Activated CD4-positive, alpha-beta T cell treated with anti-CD3 and anti-CD28 coated beads, Interleukin-10, Interleukin-2, amounts not matched to agents 100 ng/mL and 50 ng/mL, durations not matched to agents 16 hours and 8 hours (primary cell): ENCODE measurements at regions not wholly inside any gene's neighbourhood (a gene's known extent, or its start where the extent isn't known, plus 50 kb on each side); places are given as distances from the start of the nearest gene placed in this dataset.

ENCODE experiments used
- DNase-seq: peaks from one replicate; pipeline ENCODE4 v3.0.0-alpha.2; 2020

DNA sequence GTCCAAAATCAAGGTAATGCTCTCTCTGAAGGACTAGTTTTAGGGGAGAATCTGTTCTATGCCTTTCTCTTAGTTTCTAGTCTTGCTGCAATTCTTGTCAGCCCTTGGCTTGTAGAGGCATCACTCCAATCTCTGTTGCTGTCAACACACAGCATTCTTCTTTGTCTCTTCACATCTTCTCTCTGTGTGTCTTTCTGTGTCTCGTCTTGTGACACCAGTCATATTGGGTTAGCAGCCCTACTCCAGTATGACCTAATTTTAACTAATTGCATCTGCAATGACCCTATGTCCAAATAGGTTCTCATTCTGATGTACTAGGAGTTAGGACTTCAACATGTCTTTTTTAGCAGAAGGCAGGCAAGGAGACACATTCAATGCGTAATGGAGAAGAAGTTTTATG lies 1110.6 kb downstream of the DTWD2 start:
- no peak for DNase-seq

- DNase-seq, result no peak
These were observed 1115.5 kb downstream of the DTWD2 start for GRCh38 chr5:117872798-117873368.

- no peak for DNase-seq
These were observed 1118.8 kb downstream of the DTWD2 start for GRCh38 chr5:117869596-117869995.

GRCh38 chr5:117863586-117864296 lies 1124.6 kb downstream of the DTWD2 start:
- no peak for DNase-seq

GRCh38 chr5:117860550-117860949 lies 1127.8 kb downstream of the DTWD2 start:
- DNase-seq, result no peak

GRCh38 chr5:117859176-117859575 lies 1129.2 kb downstream of the DTWD2 start:
- DNase-seq, result no peak

DNA sequence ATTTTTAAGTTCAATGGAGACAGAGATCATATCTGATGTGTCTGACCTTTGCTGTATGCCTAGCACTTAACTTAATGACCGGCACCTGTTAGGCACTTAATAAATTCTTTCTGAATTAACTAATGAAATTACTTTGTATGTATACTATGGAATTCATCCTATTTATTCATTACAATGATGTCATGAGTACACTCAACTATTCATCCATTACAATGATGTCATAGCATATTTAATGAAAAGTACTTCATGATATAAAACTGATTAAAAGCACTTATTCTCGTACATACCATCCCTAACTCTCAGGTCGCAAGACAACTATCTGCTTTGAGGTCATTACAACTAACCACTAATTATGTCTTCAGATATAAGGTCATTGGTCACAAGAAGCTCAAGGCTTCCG lies 1131.6 kb downstream of the DTWD2 start:
- DNase-seq, result no peak

GRCh38 chr5:117837786-117838185 lies 1150.6 kb downstream of the DTWD2 start:
- DNase-seq, result no peak

DNA sequence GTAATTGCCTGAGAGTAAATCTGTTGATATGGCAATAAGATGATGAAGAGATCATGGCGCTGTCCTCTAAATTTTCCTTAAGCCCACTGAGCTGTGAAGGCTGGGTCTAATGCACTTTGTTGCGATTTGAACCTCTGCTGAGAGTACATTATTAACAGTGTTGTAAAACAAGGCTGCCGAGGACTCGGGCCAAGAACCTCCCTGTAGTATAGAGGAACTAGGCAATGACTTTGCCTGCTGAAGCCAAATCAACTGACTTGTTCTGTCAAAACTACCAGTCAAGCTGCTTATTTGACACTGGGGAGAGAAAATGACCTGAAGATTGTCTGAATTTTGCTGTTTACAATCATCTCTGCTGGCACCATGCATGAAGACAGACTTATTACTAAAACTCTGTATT lies 1154.7 kb downstream of the DTWD2 start:
- DNase-seq, result no peak

GRCh38 chr5:117829646-117830045 lies 1158.7 kb downstream of the DTWD2 start:
- DNase-seq, result no peak

- no peak for DNase-seq
These were observed 1174.5 kb downstream of the DTWD2 start for GRCh38 chr5:117813850-117814249.

- no peak for DNase-seq
These were observed 1175.5 kb downstream of the DTWD2 start for GRCh38 chr5:117812861-117813260.

- no peak for DNase-seq
These were observed 1179.1 kb downstream of the DTWD2 start for GRCh38 chr5:117809251-117809650.

DNA sequence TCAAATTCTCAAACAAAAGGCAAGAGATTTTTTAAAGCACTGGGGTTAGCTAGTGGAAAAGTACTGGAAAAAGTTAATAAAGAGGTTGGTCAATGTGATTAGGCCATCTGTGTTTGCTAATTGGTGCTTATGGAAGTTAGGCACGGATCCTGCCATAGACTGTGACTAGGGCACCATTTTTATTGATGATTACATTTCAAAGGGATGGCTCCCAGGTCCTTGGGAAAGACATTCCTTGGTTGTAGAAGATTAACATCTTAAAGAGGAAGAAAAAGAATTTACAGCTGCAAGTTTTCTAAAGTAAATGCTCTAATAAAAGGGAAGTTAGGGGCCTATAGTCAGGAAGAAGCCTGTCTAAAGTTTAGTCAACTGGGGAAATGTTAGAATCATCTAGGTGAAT lies 1183.3 kb downstream of the DTWD2 start:
- no peak for DNase-seq

- no peak for DNase-seq
These were observed 1184.8 kb downstream of the DTWD2 start for GRCh38 chr5:117803533-117803932.

- DNase-seq, result no peak
These were observed 1186.8 kb downstream of the DTWD2 start for GRCh38 chr5:117801583-117801982.

- DNase-seq, result no peak
These were observed 1188.1 kb downstream of the DTWD2 start for GRCh38 chr5:117800261-117800660.

DNA sequence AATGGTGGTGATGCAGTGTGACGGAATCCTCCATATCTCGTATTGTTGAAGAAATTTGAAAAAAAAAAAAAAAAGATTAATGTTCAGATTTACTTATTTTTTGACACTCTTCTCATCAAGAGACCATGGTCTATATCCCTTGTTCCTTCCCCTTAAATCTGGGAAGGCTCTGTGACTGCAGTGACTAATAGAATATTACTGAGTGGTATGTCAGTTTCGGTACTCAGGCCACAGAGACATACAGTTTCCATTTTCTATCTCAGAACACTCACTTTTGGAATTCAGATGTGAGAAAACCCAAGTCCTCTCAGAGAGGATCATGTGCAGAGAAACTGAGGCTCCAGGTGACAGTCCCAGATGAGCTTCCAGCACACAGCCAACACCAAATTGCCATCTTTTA lies 1193.5 kb downstream of the DTWD2 start:
- DNase-seq, result no peak

- no peak for DNase-seq
These were observed 1194.4 kb downstream of the DTWD2 start for GRCh38 chr5:117793963-117794362.

DNA sequence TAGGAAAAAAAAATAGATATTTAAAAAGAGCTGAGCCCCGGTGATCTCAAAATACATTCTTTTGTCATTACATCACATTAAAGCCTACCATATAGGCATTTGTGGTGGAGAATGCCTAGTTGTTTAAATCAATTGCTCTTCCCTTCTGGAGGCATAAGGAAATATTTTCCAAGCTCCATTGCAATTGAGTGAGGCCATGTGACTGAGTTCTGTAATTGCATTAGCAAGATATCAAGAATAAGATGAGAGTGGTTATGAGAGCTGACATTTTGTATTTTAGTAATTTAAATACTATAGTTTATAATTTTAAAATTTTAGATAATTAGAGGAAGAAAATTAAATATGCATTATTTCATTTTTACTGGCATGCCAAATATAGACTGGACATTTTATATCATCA lies 1195.9 kb downstream of the DTWD2 start:
- no peak for DNase-seq

- no peak for DNase-seq
These were observed 1199.8 kb downstream of the DTWD2 start for GRCh38 chr5:117788596-117788995.

GRCh38 chr5:117779171-117779570 lies 1204.5 kb upstream of the SEMA6A start:
- DNase-seq, result no peak

DNA sequence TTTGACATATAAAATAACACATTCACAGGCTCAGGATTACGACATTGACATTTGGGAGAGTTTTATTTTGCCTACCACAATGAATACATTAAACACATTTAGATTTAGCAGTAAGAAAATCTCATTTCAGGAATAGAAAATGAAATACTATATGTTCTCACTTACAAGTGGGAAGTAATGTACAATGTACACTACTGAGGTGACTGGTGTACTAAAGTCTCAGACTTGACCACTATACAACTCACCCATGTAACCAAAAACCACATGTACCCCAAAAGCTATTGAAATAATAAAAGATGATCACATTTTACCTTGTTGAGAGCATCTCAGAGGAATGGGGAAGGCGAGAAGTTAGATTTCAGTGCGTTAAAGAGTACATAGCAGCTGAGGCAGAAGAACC lies 1202.4 kb upstream of the SEMA6A start:
- no peak for DNase-seq

DNA sequence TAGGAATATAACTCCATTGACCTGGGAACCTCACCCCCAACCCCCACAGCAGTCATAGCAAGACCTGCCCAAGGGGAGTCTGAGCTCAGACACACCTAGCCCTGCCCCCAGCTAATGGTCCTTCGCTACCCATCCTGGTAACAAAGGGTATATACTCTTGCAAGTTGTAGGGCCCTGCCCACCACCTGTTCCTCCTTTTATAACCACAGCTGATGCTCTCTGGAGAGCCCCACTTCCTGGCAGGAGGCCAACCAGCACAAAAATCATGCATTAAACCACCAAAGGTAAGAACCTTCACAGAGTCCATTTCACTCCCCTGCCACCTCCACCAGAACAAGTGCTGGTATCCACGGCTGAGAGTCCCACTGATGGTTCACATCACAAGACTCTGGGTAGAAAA lies 1195.3 kb upstream of the SEMA6A start:
- no peak for DNase-seq

DNA sequence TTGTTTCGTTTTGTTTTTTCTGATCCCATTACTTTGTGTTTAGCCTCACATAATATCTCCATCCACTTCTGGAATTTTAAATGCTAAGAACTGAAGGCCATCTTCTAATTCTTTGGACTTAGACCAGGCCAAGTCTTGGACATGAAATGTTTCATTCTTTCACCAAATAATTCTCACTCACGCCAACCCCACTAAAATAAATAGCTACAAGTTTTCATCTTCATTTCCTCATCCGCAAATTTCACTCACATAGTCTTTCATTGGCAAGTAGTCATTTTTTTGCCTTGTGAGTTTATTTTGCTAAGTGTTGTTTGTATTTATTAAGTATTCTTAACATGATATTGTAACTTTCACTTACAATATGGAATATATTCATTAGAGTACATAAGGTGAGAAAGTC lies 1188.6 kb upstream of the SEMA6A start:
- DNase-seq, result no peak
